ENCODE measurements at regions not wholly inside any gene's neighbourhood (a gene's known extent, or its start where the extent isn't known, plus 50 kb on each side); places are given as distances from the start of the nearest gene placed in this dataset.

GRCh38 chr12:41893491-41893890 is 251.2 kb downstream of the GXYLT1 start:
- H3K9me3 ChIP-seq (replicated peaks), result peaks cover 12% of the 10 kb centered on the region
- H3K27me3 ChIP-seq (ENCODE audit: low read depth), result no peaks in the 10 kb centered on the region
- no peaks in the 10 kb centered on the region for H3K4me1 ChIP-seq
- no peak for TF ChIP-seq CTCF (IDR thresholded peaks at IDR 0.05; ENCODE audit: borderline replicate concordance)
- no peak overlapping the region for H3K4me3 ChIP-seq
- intact Hi-C loops (cut with micrococcal nuclease), result no loop called here
- DNase-seq, result no peak
- no peak overlapping the region for H3K27ac ChIP-seq (replicated peaks)
- H3K36me3 ChIP-seq, result no peaks in the 10 kb centered on the region

GRCh38 chr12:41892302-41892701 is 252.4 kb downstream of the GXYLT1 start:
- no peaks in the 10 kb centered on the region for H3K27me3 ChIP-seq (ENCODE audit: low read depth)
- peaks cover 1% of the 10 kb centered on the region for H3K9me3 ChIP-seq (replicated peaks)
- TF ChIP-seq CTCF (IDR thresholded peaks at IDR 0.05; ENCODE audit: borderline replicate concordance), result no peak
- H3K27ac ChIP-seq (replicated peaks), result no peak overlapping the region
- intact Hi-C loops (cut with micrococcal nuclease), result no loop called here
- H3K4me3 ChIP-seq, result no peak overlapping the region
- H3K36me3 ChIP-seq, result no peaks in the 10 kb centered on the region
- no peaks in the 10 kb centered on the region for H3K4me1 ChIP-seq
- DNase-seq, result no peak

GRCh38 chr12:41891226-41891625 is 253.4 kb downstream of the GXYLT1 start:
- intact Hi-C loops (cut with micrococcal nuclease), result no loop called here
- Histone ChIP-seq H3K4me1 (no peaks in the 10 kb centered on the region), H3K27me3 (ENCODE audit: low read depth) (no peaks in the 10 kb centered on the region), H3K36me3 (no peaks in the 10 kb centered on the region), H3K9me3 (replicated peaks) (no peaks in the 10 kb centered on the region), H3K27ac (replicated peaks) (no peak overlapping the region), H3K4me3 (no peak overlapping the region)
- no peak for TF ChIP-seq CTCF (IDR thresholded peaks at IDR 0.05; ENCODE audit: borderline replicate concordance)
- no peak for DNase-seq

GRCh38 chr12:41888285-41888684 is 256.4 kb downstream of the GXYLT1 start:
- H3K9me3 ChIP-seq (replicated peaks), result no peaks in the 10 kb centered on the region
- no peaks in the 10 kb centered on the region for H3K27me3 ChIP-seq (ENCODE audit: low read depth)
- H3K4me1 ChIP-seq, result no peaks in the 10 kb centered on the region
- H3K4me3 ChIP-seq, result no peak overlapping the region
- DNase-seq, result no peak
- no peak for TF ChIP-seq CTCF (IDR thresholded peaks at IDR 0.05; ENCODE audit: borderline replicate concordance)
- H3K36me3 ChIP-seq, result no peaks in the 10 kb centered on the region
- intact Hi-C loops (cut with micrococcal nuclease), result no loop called here
- H3K27ac ChIP-seq (replicated peaks), result no peak overlapping the region

GRCh38 chr12:41881891-41882805 is 262.5 kb downstream of the GXYLT1 start:
- no peaks in the 10 kb centered on the region for H3K4me1 ChIP-seq
- TF ChIP-seq CTCF (IDR thresholded peaks at IDR 0.05; ENCODE audit: borderline replicate concordance), result no peak
- no peaks in the 10 kb centered on the region for H3K36me3 ChIP-seq
- H3K9me3 ChIP-seq (replicated peaks), result no peaks in the 10 kb centered on the region
- no peak overlapping the region for H3K4me3 ChIP-seq
- no peak overlapping the region for H3K27ac ChIP-seq (replicated peaks)
- intact Hi-C loops (cut with micrococcal nuclease), result no loop called here
- no peak for DNase-seq
- no peaks in the 10 kb centered on the region for H3K27me3 ChIP-seq (ENCODE audit: low read depth)
